G401.6 (cell line): ENCODE measurements at regions not wholly inside any gene's neighbourhood (a gene's known extent, or its start where the extent isn't known, plus 50 kb on each side); places are given as distances from the start of the nearest gene placed in this dataset.

ENCODE experiments used
- FAIRE-seq: peaks from 2 replicates; lab custom pipeline; 2012; peaks lifted over from hg19 to GRCh38; lab: Jason Lieb, UNC

- no peak for FAIRE-seq
Measured at GRCh38 chr6:90947184-90948064, 360.6 kb upstream of the MAP3K7 start.

- FAIRE-seq: no peak
Measured at GRCh38 chr6:90941885-90942284, 355.0 kb upstream of the MAP3K7 start.

DNA sequence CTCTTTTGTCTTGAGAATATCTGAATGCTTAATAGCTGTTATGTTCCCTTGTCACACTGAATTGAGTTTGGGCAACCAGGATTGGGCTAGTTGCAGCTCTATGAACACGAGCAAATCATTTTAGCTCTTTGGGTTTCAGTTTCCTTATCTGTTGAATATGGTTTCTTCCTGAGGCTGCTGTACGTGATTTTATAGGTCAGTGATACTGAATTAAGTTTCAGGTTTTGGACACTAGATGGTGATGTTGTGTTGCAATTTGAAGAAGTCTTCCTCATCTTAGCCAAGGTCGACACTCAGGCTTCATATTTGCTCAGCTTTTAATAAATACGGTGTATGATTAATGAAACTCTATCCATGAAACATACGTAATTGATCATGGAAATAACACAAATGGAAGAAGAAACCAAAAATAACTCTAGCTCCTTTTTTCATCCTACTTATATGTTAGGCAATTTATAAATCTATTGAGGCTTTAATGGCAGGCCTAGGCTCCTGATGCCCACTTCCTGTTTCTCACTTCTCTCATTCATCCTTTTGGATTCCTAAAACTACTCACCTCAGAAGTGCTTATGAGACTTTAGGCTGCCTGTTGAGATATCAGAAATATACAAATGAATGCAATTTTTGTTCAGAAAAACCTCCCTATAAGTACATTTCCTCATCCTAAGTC lies 354.1 kb upstream of the MAP3K7 start:
- FAIRE-seq: peak; percentile 70

- no peak for FAIRE-seq
Measured at GRCh38 chr6:90939906-90940305, 353.0 kb upstream of the MAP3K7 start.

DNA sequence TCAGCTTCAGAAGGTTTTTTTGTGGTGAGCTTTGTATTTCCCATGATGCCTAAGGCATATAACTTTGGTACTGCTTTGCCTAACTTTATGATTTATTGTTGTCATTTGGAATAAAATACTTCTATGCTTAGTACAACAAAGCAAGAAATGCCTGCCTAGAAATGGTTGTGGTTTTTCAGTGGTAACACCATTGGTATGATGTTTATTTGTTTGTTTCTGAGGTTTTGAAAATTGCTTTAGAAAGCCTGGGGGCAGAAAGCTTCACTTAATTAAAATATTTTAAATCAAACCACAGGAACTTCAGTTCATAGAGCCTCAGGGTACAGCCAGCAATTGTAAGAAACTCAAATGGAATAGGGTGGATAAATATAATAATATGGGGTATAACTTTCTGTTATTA lies 351.2 kb upstream of the MAP3K7 start:
- FAIRE-seq: no peak

DNA sequence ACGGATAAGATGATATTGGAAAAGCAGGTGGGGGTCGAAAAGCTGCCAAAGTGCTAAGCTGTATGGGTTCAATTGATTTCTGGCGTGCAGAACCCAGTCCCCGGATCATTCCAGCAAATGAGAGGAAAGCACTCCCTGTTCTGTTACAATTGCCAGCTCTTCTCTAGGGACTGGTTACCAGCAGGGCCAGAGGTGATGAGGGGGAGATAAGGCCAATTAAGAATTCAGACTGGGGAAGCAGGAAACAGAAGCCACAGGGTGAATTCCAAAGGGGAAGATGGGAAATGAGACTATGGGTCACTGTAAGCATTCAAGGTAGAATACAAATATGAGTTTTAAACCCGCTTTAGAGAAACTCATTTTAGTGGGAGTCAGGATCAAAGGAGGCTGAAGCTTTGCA lies 349.4 kb upstream of the MAP3K7 start:
- no peak for FAIRE-seq

- no peak for FAIRE-seq
Measured at GRCh38 chr6:90934966-90935365, 348.1 kb upstream of the MAP3K7 start.

DNA sequence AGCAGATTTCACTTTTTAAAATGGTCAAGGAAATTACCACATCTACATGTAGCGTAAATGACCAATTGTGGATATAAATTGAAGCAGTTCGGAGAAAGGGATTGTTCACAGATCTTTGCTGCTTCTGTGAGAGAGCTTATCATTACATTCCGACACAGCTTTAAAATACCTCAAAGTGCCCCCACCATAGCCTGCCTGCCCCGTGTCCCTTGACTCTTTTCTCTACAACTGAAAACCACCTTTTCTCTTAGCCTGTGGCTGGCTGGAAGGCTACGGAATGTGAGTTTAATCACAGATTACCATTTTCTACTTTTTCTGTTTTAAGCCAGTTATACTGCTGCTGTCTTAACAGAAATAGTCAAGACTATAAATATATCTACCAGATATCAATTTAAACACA lies 347.2 kb upstream of the MAP3K7 start:
- no peak for FAIRE-seq

- FAIRE-seq: no peak
Measured at GRCh38 chr6:90932351-90932750, 345.5 kb upstream of the MAP3K7 start.

DNA sequence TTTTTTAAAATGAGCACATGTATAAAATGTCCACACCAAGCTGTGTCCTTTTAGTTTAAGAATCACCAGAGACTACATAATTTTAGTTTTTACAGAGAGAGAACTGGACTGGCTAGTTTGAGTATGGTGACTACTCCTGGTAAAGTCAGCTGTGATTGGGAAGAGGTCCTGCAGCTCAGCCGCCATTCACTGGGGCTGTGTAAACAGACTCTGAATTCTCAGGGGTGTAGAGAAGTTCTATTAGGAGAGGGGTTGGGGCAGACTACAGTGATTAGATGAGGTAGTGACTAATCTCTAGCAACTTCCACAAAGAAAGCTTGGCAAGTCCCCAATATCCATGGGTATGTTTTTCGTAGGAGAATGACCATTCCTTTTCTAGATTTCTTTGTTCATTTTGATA lies 341.2 kb upstream of the MAP3K7 start:
- no peak for FAIRE-seq

GRCh38 chr6:90925726-90926125 lies 338.9 kb upstream of the MAP3K7 start:
- FAIRE-seq: no peak

DNA sequence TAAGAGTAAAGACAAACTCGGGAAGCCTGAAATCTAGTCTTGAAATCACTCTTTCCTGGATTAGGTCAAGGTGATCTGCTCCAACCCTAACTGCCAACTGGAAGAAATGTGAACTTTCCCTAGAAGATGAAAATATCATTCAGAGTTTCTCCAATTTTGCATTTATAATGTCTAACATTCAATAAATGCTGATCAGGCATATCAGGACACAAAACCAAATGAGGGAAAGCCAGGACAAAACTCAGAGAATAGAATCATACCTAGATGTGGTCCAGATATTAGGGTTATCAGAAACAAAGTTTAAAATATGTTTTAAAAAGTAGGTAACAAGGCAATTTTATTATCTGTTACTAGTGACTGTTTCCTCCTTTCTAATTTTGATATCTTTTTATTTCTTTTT lies 335.5 kb upstream of the MAP3K7 start:
- no peak for FAIRE-seq

DNA sequence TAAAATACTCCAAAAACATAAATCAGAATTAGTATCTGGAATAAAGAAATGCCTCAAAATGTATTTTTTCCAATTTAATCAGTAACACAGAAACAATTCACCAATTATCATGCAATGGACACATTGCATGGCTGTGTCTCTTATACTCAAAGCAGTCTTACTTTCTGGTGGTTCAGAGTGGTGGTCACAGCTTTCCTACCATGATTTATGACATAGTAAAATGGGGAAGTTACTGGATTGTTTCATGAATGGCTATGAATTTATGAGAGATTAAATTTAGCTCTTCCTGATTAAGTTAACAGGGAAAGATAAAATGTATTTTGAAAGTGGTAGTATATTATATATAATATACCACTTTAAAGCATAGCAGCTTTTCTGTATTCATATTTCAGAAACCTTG lies 331.5 kb upstream of the MAP3K7 start:
- no peak for FAIRE-seq

DNA sequence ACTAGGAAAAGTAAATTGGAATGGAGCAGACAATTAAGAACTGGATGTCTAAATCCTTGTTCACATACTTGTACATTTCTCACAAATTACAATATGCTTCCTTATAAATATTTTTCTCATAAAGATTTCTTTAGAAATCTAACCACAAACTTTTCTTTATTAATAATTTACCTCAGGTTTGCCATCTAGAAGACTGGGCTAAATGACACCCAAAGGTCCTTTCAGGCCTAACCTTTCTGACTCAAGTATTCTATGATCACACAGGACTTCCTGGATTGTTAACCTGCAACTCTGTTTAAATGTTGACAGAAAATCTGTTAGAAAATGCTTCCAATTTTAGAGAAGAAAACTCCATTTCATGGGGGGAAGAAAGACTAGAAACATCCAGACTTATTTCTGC lies 330.5 kb upstream of the MAP3K7 start:
- no peak for FAIRE-seq

DNA sequence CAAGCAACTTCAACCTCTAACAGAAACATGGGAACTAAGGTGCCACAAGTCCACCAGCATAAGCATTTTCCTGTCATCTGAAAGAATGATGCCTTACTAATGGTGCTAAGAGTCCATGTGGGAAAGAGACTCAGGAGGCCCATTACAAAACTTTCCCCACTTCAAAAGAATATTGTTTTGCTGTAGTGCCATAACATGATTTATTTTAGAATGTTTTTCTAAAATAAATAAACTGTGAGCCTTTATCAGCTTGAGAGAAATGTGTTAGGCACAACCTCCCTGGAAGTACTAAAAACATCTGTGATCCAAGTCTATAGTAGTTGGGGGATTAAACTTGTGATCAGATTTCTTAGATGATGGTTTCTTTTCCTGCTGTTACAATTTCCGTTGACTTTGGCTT lies 330.1 kb upstream of the MAP3K7 start:
- no peak for FAIRE-seq

GRCh38 chr6:90915224-90915915 lies 328.5 kb upstream of the MAP3K7 start:
- FAIRE-seq: no peak

GRCh38 chr6:90914312-90914711 lies 327.4 kb upstream of the MAP3K7 start:
- FAIRE-seq: no peak

- no peak for FAIRE-seq
Measured at GRCh38 chr6:90913266-90913960, 326.5 kb upstream of the MAP3K7 start.

- no peak for FAIRE-seq
Measured at GRCh38 chr6:90911642-90912041, 324.8 kb upstream of the MAP3K7 start.

DNA sequence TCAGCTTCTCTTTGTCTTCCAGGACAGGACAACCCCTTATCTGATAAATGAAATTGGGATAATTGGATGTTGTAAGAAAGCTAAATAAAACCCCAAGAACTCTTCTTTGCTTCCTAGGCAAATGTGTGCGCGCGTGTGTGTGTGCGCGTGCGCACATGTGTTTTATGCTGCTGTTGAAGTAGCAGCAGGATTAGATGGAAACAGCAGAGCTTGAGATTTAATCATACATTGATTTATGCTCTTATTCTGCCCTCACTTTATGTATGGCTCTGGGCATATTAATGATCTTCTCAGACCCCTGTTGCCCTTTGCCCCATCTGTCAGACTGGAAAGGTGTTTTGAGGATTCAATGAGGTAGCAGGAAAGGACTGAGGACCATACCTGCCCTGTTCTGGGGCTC lies 324.0 kb upstream of the MAP3K7 start:
- no peak for FAIRE-seq

DNA sequence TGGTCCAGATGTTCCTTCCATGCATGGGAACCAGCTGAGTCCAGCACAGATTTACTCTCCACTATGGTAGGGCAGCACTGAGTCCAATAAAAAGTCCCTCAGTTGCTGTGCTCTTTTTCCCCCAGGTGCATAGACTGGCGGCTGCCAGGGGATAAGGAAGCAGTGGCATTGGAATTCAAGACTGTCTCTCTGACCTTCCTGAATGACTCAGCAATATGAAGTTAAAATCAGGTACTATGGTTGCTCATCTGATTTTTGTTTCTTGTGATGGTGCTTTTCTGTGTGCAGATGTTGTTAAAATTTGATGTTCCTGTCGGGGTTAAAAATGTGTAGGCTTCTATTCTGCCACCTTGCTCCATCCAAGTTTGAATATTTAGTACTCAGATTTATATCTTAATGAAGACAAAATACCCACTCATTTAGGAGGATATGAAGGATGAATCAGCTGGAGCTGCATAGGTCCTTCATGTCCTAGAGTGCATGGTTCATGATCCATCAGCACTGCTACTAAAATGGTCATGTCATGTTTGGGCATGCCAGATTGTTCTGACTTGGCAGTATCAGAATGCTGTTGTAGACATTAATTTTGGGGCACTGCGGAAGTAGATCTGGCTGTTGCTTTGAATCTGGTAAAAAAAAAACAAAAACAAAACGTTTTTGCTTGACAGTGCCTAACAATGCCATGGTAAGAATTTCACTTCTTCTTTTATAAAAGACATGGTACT lies 321.2 kb upstream of the MAP3K7 start:
- FAIRE-seq: no peak

GRCh38 chr6:90905351-90905750 lies 318.5 kb upstream of the MAP3K7 start:
- FAIRE-seq: no peak
